ENCODE measurements at regions not wholly inside any gene's neighbourhood (a gene's known extent, or its start where the extent isn't known, plus 50 kb on each side); places are given as distances from the start of the nearest gene placed in this dataset.
"Not testable (repeated sequence)": the region's sequence is repeated elsewhere in the genome, so short reads cannot be mapped to it uniquely, and the experiment has no call there.

GRCh38 chr20:4465855-4466545, 216.9 kb upstream of the ADRA1D start:
- TF ChIP-seq CTCF (IDR thresholded peaks at IDR 0.05; ENCODE audit: insufficient read depth, low read length, poor library complexity, severe bottlenecking): no peak
- no peaks in the 10 kb centered on the region for H3K36me3 ChIP-seq (ENCODE audit: control insufficient read depth, insufficient read depth, low read length)
- no peak overlapping the region for H3K4me3 ChIP-seq (ENCODE audit: low read depth, low read length)
- DNase-seq (ENCODE audit: low read depth): no peak
- no peaks in the 10 kb centered on the region for H3K27me3 ChIP-seq (ENCODE audit: control insufficient read depth, insufficient read depth, low read length)

- DNase-seq (ENCODE audit: low read depth): no peak
- H3K4me3 ChIP-seq (ENCODE audit: low read depth, low read length): no peak overlapping the region
- H3K27me3 ChIP-seq (ENCODE audit: control insufficient read depth, insufficient read depth, low read length): no peaks in the 10 kb centered on the region
- H3K36me3 ChIP-seq (ENCODE audit: control insufficient read depth, insufficient read depth, low read length): no peaks in the 10 kb centered on the region
- no peak for TF ChIP-seq CTCF (IDR thresholded peaks at IDR 0.05; ENCODE audit: insufficient read depth, low read length, poor library complexity, severe bottlenecking)
Observed at GRCh38 chr20:4465212-4465611, 216.1 kb upstream of the ADRA1D start.

GRCh38 chr20:4462801-4463200, 213.7 kb upstream of the ADRA1D start:
- not testable (repeated sequence) for H3K4me3 ChIP-seq (ENCODE audit: low read depth, low read length); H3K27me3 ChIP-seq (ENCODE audit: control insufficient read depth, insufficient read depth, low read length); DNase-seq (ENCODE audit: low read depth); H3K36me3 ChIP-seq (ENCODE audit: control insufficient read depth, insufficient read depth, low read length)

GRCh38 chr20:4459081-4459480, 210.0 kb upstream of the ADRA1D start:
- H3K4me3 ChIP-seq (ENCODE audit: low read depth, low read length): no peak overlapping the region
- TF ChIP-seq CTCF (IDR thresholded peaks at IDR 0.05; ENCODE audit: insufficient read depth, low read length, poor library complexity, severe bottlenecking): no peak
- DNase-seq (ENCODE audit: low read depth): no peak
- H3K27me3 ChIP-seq (ENCODE audit: control insufficient read depth, insufficient read depth, low read length): no peaks in the 10 kb centered on the region
- H3K36me3 ChIP-seq (ENCODE audit: control insufficient read depth, insufficient read depth, low read length): no peaks in the 10 kb centered on the region

- H3K27me3 ChIP-seq (ENCODE audit: control insufficient read depth, insufficient read depth, low read length): no peaks in the 10 kb centered on the region
- no peaks in the 10 kb centered on the region for H3K36me3 ChIP-seq (ENCODE audit: control insufficient read depth, insufficient read depth, low read length)
- DNase-seq (ENCODE audit: low read depth): no peak
- no peak for TF ChIP-seq CTCF (IDR thresholded peaks at IDR 0.05; ENCODE audit: insufficient read depth, low read length, poor library complexity, severe bottlenecking)
- H3K4me3 ChIP-seq (ENCODE audit: low read depth, low read length): no peak overlapping the region
Observed at GRCh38 chr20:4457566-4458543, 208.8 kb upstream of the ADRA1D start.

- no peak for TF ChIP-seq CTCF (IDR thresholded peaks at IDR 0.05; ENCODE audit: insufficient read depth, low read length, poor library complexity, severe bottlenecking)
- Histone ChIP-seq H3K4me3 (ENCODE audit: low read depth, low read length) (no peak overlapping the region), H3K27me3 (ENCODE audit: control insufficient read depth, insufficient read depth, low read length) (no peaks in the 10 kb centered on the region), H3K36me3 (ENCODE audit: control insufficient read depth, insufficient read depth, low read length) (no peaks in the 10 kb centered on the region)
- DNase-seq (ENCODE audit: low read depth): no peak
Observed at GRCh38 chr20:4455996-4456395, 206.9 kb upstream of the ADRA1D start.
